ENCODE measurements at regions not wholly inside any gene's neighbourhood (a gene's known extent, or its start where the extent isn't known, plus 50 kb on each side); places are given as distances from the start of the nearest gene placed in this dataset.

DNA sequence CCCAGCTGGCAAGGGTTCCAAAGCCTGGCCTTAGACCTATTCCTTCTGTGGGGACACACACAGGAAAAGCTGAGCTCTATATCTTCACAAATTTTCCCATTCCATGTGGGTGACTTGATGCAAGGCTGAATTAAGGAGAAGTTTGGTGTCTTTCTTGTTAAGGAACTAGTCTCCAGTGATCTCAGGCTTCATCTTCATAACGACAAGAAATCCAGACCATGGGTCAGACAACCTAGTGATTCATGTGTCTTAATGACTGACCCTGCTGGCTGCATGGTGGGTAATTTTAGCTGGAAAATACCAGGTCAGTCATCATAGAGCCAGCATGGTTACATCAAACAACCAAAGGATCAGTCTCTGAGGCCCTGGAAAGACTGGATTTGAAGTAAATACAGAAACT, 112.7 kb upstream of the SLC4A7 start:
- H2AFZ ChIP-seq (ENCODE audit: low read depth, low read length, poor library complexity, severe bottlenecking): peak overlapping the region; percentile 51
- no peak overlapping the region for H3K4me3 ChIP-seq (replicated peaks in 1 of 2; ENCODE audit: low read depth in 1 of 2, low read length in 2 of 2)
- H3K4me1 ChIP-seq (ENCODE audit: control insufficient read depth in 1 of 2, insufficient read depth in 2 of 2, low read length in 2 of 2): no peaks in the 10 kb centered on the region
- H3K9me2 ChIP-seq (ENCODE audit: insufficient read depth): no peaks in the 10 kb centered on the region
- no peaks in the 10 kb centered on the region for H3K27me3 ChIP-seq (ENCODE audit: insufficient read depth, low read length)
- H3K9me3 ChIP-seq (ENCODE audit: control insufficient read depth in 1 of 2, insufficient read depth in 1 of 2, low read depth in 1 of 2, low read length in 2 of 2): peaks cover 0 to 4% of the 10 kb centered on the region in 2 experiments; a peak in 1 of 4 replicates
- no peaks in the 10 kb centered on the region for H4K20me1 ChIP-seq (ENCODE audit: insufficient read depth)
- no peak for ATAC-seq
- POLR2A ChIA-PET: no interaction called here
- no peak for DNase-seq (ENCODE audit: low read depth, low spot score)
- no peak overlapping the region for H3K4me2 ChIP-seq (ENCODE audit: low read length)
- H3K36me3 ChIP-seq (ENCODE audit: control insufficient read depth in 1 of 2, insufficient read depth in 2 of 2, low read length in 2 of 2): no peaks in the 10 kb centered on the region
- H3K27ac ChIP-seq (ENCODE audit: low read depth, low read length): no peak overlapping the region
- RAD21 ChIA-PET (ENCODE audit: low non-redundant PET in 1 of 2, low total read pairs in 2 of 2, uncharacterized antibody in 2 of 2, unreplicated experiment in 2 of 2): no interaction called here
- CTCF ChIA-PET: no interaction called here
- no peaks in the 10 kb centered on the region for H3K79me2 ChIP-seq (ENCODE audit: insufficient read depth, low read length)
- no peak for TF ChIP-seq POLR2AphosphoS5 (IDR thresholded peaks at IDR 0.05; ENCODE audit: low read depth, low read length)
- TF ChIP-seq, protein P1, sequence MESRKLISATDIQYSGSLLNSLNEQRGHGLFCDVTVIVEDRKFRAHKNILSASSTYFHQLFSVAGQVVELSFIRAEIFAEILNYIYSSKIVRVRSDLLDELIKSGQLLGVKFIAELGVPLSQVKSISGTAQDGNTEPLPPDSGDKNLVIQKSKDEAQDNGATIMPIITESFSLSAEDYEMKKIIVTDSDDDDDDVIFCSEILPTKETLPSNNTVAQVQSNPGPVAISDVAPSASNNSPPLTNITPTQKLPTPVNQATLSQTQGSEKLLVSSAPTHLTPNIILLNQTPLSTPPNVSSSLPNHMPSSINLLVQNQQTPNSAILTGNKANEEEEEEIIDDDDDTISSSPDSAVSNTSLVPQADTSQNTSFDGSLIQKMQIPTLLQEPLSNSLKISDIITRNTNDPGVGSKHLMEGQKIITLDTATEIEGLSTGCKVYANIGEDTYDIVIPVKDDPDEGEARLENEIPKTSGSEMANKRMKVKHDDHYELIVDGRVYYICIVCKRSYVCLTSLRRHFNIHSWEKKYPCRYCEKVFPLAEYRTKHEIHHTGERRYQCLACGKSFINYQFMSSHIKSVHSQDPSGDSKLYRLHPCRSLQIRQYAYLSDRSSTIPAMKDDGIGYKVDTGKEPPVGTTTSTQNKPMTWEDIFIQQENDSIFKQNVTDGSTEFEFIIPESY (IDR thresholded peaks at IDR 0.05; ENCODE audit: extremely low read depth, insufficient replicate concordance, low read length): no peak
- TF ChIP-seq RAD21 (IDR thresholded peaks at IDR 0.05; ENCODE audit: low read depth): no peak
- TF ChIP-seq JUND (IDR thresholded peaks at IDR 0.05): no peak
- TF ChIP-seq ELF1 (IDR thresholded peaks at IDR 0.05; ENCODE audit: borderline replicate concordance, low read depth): no peak
- BruUV-seq (replicated peaks): no TSS peak
- H3K9ac ChIP-seq (ENCODE audit: low read length): no peak overlapping the region
- intact Hi-C loops (cut with micrococcal nuclease): no loop called here

DNA sequence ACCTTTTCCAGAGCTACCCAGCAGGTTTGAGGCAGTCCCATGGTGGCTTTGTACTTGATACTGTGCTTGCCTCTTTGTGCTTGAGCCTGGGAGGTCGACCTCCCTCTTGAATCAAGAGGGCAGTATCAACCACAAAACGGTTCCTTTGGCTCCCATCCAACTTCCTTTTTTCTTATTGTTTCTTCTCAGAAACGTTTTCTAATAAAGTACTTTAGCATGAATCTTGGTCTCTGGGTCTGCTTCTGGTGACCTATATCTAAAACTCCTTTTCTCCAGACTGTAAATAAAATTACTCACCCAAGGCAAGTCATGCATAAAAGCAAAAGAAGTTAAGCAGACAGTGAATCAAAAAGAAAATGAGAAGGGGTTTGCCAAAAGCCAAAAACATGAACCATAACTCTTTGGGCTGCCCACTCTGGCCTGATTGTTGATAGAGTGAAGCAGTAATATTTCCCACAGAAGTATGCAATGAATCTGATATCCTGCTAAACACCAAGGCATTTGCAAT, 112.2 kb upstream of the SLC4A7 start:
- H3K4me1 ChIP-seq (ENCODE audit: control insufficient read depth in 1 of 2, insufficient read depth in 2 of 2, low read length in 2 of 2): no peaks in the 10 kb centered on the region
- no peak overlapping the region for H3K4me3 ChIP-seq (replicated peaks in 1 of 2; ENCODE audit: low read depth in 1 of 2, low read length in 2 of 2)
- RAD21 ChIA-PET (ENCODE audit: low non-redundant PET in 1 of 2, low total read pairs in 2 of 2, uncharacterized antibody in 2 of 2, unreplicated experiment in 2 of 2): no interaction called here
- BruUV-seq (replicated peaks): no TSS peak
- peak overlapping the region; percentile 51 for H2AFZ ChIP-seq (ENCODE audit: low read depth, low read length, poor library complexity, severe bottlenecking)
- no peaks in the 10 kb centered on the region for H3K79me2 ChIP-seq (ENCODE audit: insufficient read depth, low read length)
- H3K27me3 ChIP-seq (ENCODE audit: insufficient read depth, low read length): no peaks in the 10 kb centered on the region
- H3K27ac ChIP-seq (ENCODE audit: low read depth, low read length): no peak overlapping the region
- H3K4me2 ChIP-seq (ENCODE audit: low read length): no peak overlapping the region
- ATAC-seq (no peak), DNase-seq (ENCODE audit: low read depth, low spot score) (no peak)
- no peaks in the 10 kb centered on the region for H4K20me1 ChIP-seq (ENCODE audit: insufficient read depth)
- no peaks in the 10 kb centered on the region for H3K9me2 ChIP-seq (ENCODE audit: insufficient read depth)
- no peaks in the 10 kb centered on the region for H3K36me3 ChIP-seq (ENCODE audit: control insufficient read depth in 1 of 2, insufficient read depth in 2 of 2, low read length in 2 of 2)
- H3K9me3 ChIP-seq (ENCODE audit: control insufficient read depth in 1 of 2, insufficient read depth in 1 of 2, low read depth in 1 of 2, low read length in 2 of 2): peaks cover 0 to 4% of the 10 kb centered on the region in 2 experiments; a peak in 1 of 4 replicates
- POLR2A ChIA-PET: no interaction called here
- CTCF ChIA-PET: no interaction called here
- H3K9ac ChIP-seq (ENCODE audit: low read length): no peak overlapping the region
- intact Hi-C loops (cut with micrococcal nuclease): no loop called here
- TF ChIP-seq SRF (IDR thresholded peaks at IDR 0.05; ENCODE audit: low read depth) (no peak), SIN3A (IDR thresholded peaks at IDR 0.05; ENCODE audit: low read depth) (no peak), ZNF274 (IDR thresholded peaks at IDR 0.05; ENCODE audit: low read depth, low read length) (no peak), REST (IDR thresholded peaks at IDR 0.05; ENCODE audit: low read depth) (no peak), POLR2AphosphoS5 (IDR thresholded peaks at IDR 0.05; ENCODE audit: low read depth, low read length) (no peak), FOSL1 (IDR thresholded peaks at IDR 0.05; ENCODE audit: low read depth) (no peak), EGR1 (IDR thresholded peaks at IDR 0.05; ENCODE audit: low read depth) (no peak)
- TF ChIP-seq, protein P1 (IDR thresholded peaks at IDR 0.05; ENCODE audit: extremely low read depth, insufficient replicate concordance, low read length): no peak
